ENCODE measurements at regions not wholly inside any gene's neighbourhood (a gene's known extent, or its start where the extent isn't known, plus 50 kb on each side); places are given as distances from the start of the nearest gene placed in this dataset.

DNA sequence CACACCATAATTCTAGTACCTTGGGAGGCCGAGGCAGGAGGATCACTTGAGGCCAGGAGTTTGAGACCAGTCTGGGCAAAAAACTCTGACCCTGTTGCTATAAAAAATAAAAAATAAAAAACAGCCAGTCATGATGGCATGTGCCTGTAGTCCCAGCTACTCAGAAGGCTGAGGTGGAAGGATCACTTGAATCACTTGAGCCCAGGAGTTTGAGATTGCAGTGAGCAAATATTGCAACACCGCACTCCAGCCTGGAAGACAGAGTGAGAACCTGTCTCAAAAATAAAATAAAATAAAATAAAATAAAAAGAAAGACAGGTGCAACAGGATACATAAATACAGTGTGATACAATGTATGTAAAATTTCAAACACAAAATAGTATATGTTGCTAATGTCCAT lies 154.5 kb downstream of the OTOR start:
- Mint-ChIP-seq H3K36me3 (no peaks in the 10 kb centered on the region), H3K4me1 (no peaks in the 10 kb centered on the region)

DNA sequence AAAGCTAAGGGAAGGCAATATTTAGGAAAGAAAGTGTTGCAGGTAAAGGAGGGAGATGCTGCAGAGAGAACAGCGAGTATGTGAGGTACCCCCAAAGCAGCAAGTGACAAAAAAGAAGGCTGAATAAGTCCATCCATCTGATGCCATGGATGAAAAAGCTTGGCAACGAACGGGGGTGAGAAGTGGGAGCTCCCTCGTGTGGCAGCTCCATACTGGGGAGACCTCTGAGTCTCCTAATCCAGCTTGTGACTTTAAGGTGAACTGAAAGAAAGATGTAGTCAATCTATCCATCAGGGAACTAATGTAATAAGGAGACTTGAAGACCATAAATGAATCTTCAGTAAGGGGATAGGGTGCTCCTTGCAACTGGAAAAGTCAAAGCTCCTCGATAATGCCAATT lies 156.6 kb downstream of the OTOR start:
- H3K9me3 ChIP-seq (ENCODE audit: low read depth), result peaks cover 4% of the 10 kb centered on the region
- no peak overlapping the region for H3K4me3 ChIP-seq
- no peak overlapping the region for H3K27ac Mint-ChIP-seq
- H3K27ac ChIP-seq, result no peak overlapping the region
- no peaks in the 10 kb centered on the region for H3K36me3 ChIP-seq
- H3K4me2 ChIP-seq, result no peak overlapping the region
- no peak overlapping the region for H2AFZ ChIP-seq (replicated peaks)
- TF ChIP-seq EZH2phosphoT487 (IDR thresholded peaks at IDR 0.05), result no peak
- TF ChIP-seq, protein P1, sequence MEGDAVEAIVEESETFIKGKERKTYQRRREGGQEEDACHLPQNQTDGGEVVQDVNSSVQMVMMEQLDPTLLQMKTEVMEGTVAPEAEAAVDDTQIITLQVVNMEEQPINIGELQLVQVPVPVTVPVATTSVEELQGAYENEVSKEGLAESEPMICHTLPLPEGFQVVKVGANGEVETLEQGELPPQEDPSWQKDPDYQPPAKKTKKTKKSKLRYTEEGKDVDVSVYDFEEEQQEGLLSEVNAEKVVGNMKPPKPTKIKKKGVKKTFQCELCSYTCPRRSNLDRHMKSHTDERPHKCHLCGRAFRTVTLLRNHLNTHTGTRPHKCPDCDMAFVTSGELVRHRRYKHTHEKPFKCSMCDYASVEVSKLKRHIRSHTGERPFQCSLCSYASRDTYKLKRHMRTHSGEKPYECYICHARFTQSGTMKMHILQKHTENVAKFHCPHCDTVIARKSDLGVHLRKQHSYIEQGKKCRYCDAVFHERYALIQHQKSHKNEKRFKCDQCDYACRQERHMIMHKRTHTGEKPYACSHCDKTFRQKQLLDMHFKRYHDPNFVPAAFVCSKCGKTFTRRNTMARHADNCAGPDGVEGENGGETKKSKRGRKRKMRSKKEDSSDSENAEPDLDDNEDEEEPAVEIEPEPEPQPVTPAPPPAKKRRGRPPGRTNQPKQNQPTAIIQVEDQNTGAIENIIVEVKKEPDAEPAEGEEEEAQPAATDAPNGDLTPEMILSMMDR (IDR thresholded peaks at IDR 0.05), result no peak
- no peak overlapping the region for H3K4me3 Mint-ChIP-seq
- H3K27me3 ChIP-seq, result no peaks in the 10 kb centered on the region
- H3K4me1 Mint-ChIP-seq, result no peaks in the 10 kb centered on the region
- H3K36me3 Mint-ChIP-seq, result no peaks in the 10 kb centered on the region
- no peaks in the 10 kb centered on the region for H4K20me1 ChIP-seq (ENCODE audit: low read depth)
- no peaks in the 10 kb centered on the region for H3K4me1 ChIP-seq
- H3K9me3 Mint-ChIP-seq, result peaks cover 10% of the 10 kb centered on the region
- H3K9ac ChIP-seq, result no peak overlapping the region
- H3F3A ChIP-seq (ENCODE audit: low read depth), result no peaks in the 10 kb centered on the region
- no peaks in the 10 kb centered on the region for H3K27me3 Mint-ChIP-seq (ENCODE audit: insufficient read depth, low read depth)
- H3K79me2 ChIP-seq (ENCODE audit: low read depth), result no peaks in the 10 kb centered on the region
- DNase-seq (ENCODE audit: low spot score), result peak; percentile 5

More for the DNA sequence above, 154.5 kb downstream of the OTOR start:
- no peak overlapping the region for H3K9ac ChIP-seq
- H3K27me3 ChIP-seq, result no peaks in the 10 kb centered on the region
- H3F3A ChIP-seq (ENCODE audit: low read depth), result no peaks in the 10 kb centered on the region
- Mint-ChIP-seq H3K27me3 (ENCODE audit: insufficient read depth, low read depth) (no peaks in the 10 kb centered on the region), H3K27ac (no peak overlapping the region), H3K4me3 (no peak overlapping the region), H3K9me3 (peaks cover 2% of the 10 kb centered on the region)
- no peaks in the 10 kb centered on the region for H4K20me1 ChIP-seq (ENCODE audit: low read depth)
- no peak overlapping the region for H3K4me3 ChIP-seq
- no peaks in the 10 kb centered on the region for H3K36me3 ChIP-seq
- no peak for TF ChIP-seq EZH2phosphoT487 (IDR thresholded peaks at IDR 0.05)
- TF ChIP-seq, protein P1 (IDR thresholded peaks at IDR 0.05), result no peak
- TF ChIP-seq EZH2 (IDR thresholded peaks at IDR 0.05), result no peak
- no peak overlapping the region for H3K4me2 ChIP-seq
- H3K27ac ChIP-seq, result no peak overlapping the region
- no peaks in the 10 kb centered on the region for H3K79me2 ChIP-seq (ENCODE audit: low read depth)
- H2AFZ ChIP-seq (replicated peaks), result no peak overlapping the region
- H3K4me1 ChIP-seq, result no peaks in the 10 kb centered on the region
- no peak for DNase-seq (ENCODE audit: low spot score)
- H3K9me3 ChIP-seq (ENCODE audit: low read depth), result peaks cover 2% of the 10 kb centered on the region

DNA sequence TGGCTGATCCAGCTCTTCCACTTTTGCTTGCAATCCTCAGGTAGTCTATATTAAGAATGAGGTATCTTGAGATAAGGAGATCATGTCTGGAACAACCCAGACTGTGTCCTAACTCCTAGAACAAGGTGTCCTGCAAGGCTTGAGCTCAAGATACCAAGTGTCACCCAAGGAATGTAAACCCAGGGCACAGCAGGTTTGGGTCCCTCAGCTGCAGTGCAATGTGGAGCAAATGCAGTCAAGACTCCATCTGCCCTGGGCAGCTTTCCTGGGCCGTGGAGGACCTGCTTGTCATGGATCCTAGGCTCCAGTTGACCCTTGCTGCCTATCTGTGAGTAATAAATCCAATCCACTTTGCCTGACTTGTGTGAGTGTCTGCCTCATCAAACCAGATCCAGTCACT lies 166.1 kb downstream of the OTOR start:
- H2AFZ ChIP-seq (replicated peaks), result no peak overlapping the region
- H3K36me3 ChIP-seq, result no peaks in the 10 kb centered on the region
- no peaks in the 10 kb centered on the region for H3K9me3 ChIP-seq (ENCODE audit: low read depth)
- DNase-seq (ENCODE audit: low spot score), result no peak
- H3K27me3 Mint-ChIP-seq (ENCODE audit: insufficient read depth, low read depth), result no peaks in the 10 kb centered on the region
- no peak for TF ChIP-seq EZH2 (IDR thresholded peaks at IDR 0.05)
- TF ChIP-seq, protein P1 (IDR thresholded peaks at IDR 0.05), result no peak
- no peak for TF ChIP-seq EZH2phosphoT487 (IDR thresholded peaks at IDR 0.05)
- H3K4me1 ChIP-seq, result peaks cover 5% of the 10 kb centered on the region
- no peaks in the 10 kb centered on the region for H3K36me3 Mint-ChIP-seq
- peaks cover 11% of the 10 kb centered on the region for H3K9me3 Mint-ChIP-seq
- no peak overlapping the region for H3K9ac ChIP-seq
- H4K20me1 ChIP-seq (ENCODE audit: low read depth), result no peaks in the 10 kb centered on the region
- no peaks in the 10 kb centered on the region for H3K79me2 ChIP-seq (ENCODE audit: low read depth)
- H3K4me3 Mint-ChIP-seq, result no peak overlapping the region
- no peak overlapping the region for H3K27ac Mint-ChIP-seq
- peaks cover 12% of the 10 kb centered on the region for H3K4me1 Mint-ChIP-seq
- no peaks in the 10 kb centered on the region for H3F3A ChIP-seq (ENCODE audit: low read depth)
- no peak overlapping the region for H3K27ac ChIP-seq
- no peak overlapping the region for H3K4me3 ChIP-seq
- H3K4me2 ChIP-seq, result no peak overlapping the region
- H3K27me3 ChIP-seq, result no peaks in the 10 kb centered on the region
